ENCODE measurements at regions not wholly inside any gene's neighbourhood (a gene's known extent, or its start where the extent isn't known, plus 50 kb on each side); places are given as distances from the start of the nearest gene placed in this dataset.

GRCh38 chrX:8232406-8232805, 61.3 kb upstream of the VCX2 start:
- no peak for DNase-seq

DNA sequence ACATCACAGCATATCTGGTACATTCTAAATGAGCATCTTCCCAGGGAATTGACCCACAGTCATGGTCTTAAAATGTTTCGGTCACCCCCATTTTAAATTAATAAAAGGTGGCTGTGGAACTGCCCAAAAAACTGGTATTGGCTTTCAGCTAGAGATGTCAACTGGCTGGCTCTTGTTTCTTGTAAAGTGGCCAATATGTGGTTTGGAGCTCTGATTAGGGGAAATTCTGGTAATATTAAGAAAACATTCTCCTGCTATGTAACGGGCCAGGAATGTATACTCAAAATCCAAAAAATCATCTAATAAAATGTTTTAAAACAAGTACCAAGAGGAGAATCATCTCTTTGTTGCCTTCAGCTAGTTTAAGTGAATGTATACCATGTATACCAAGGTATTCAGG, 62.0 kb upstream of the VCX2 start:
- no peak for DNase-seq

DNA sequence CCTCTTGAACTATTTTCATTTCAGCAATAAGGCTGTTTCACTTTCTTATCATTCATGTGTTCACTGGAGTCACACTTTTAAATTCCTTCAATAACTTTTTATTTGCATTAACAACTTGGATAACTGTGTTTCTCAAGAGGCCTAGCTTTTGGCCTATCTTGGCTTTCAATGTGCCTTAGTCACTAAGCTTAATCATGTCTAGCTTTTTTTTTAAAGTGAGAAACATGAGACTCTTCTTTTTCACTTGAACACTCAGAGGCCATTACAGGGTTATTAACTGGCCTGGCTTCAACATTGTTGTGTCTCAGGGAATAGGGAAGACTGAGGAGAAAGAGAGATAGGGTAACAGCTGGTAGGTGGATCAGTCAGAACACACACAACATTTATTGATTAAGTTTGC, 64.0 kb upstream of the VCX2 start:
- DNase-seq: no peak

DNA sequence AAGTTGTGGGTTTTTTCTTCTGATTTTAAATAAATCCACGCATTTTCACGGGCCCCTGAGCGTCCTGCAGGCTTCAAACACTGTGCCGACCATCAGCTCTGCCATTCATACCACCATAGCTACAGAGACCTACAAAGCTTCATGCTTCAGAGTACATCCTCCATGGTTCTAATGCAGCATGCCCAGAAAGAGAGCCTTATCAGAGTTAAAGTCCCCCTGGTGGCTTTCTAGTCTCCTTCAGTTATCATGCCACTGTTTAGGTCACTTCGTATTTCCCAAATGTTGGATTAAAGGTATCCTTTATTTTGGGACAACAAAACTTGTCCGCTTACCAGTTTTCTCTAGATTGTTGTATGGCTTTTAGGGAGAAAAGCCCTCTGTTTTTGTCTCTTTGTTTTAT, 66.7 kb upstream of the VCX2 start:
- DNase-seq: no peak

- no peak for DNase-seq
Observed at GRCh38 chrX:8242431-8243020, 71.5 kb upstream of the VCX2 start.

GRCh38 chrX:8244301-8244700, 73.2 kb upstream of the VCX2 start:
- no peak for DNase-seq

DNA sequence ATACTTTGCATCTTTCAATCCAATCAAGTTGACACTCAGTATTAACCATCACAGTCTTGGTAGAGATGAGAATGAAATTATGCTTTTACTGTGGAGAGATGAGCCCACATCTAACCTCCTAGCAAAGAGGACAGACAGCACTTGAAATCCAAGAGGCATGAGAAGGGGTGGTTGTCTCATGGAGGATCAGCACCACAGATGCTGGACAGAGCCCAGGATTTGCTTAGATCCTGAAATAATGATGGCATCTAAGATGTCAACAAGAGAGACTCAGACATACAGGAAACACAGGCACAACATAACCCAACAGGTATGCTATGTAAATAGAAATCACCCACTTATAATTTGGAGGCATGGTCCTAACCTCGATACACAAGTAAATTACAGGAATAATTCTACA, 74.3 kb upstream of the VCX2 start:
- no peak for DNase-seq

GRCh38 chrX:8253096-8253495, 82.0 kb upstream of the VCX2 start:
- DNase-seq: no peak

- DNase-seq: no peak
Observed at GRCh38 chrX:8254401-8254800, 83.3 kb upstream of the VCX2 start.

DNA sequence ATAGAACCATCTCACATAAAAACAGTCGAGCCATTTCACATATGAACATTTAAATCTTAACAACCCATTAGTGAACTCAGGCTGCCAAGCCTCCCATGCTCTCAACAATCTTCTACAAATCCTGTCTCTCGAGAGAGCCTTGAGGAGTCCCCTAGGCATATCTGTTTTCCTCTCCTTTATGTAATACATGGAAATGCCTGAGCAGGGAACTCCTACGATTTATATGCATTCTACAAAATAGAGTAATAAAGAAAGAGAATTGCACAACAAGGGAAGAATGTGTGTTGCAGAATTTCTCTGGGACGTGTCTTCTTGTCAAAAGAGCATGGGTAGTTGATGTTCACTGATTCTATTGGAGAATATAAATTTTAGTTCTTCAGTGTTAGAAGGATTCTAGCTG, 101.8 kb upstream of the VCX2 start:
- DNase-seq: no peak

GRCh38 chrX:8273451-8273895, 102.4 kb upstream of the VCX2 start:
- DNase-seq: no peak

DNA sequence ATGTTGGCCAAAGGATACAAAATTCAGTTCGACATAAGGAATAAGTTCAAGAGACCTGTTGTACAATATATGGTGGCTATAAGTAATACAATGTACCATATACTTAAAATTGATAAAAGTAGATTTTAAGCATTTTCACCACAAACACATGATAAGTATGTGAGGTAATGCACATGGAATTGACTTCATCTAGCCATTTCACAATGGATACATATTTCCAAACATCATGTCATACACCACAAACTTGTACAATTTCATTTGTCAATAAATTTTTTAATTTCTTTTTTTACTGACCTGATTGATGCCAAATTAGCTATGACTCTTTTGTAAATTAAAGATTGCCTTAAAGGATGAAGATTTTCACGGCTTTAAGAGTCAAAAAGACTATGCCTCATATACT, 103.1 kb upstream of the VCX2 start:
- DNase-seq: no peak

DNA sequence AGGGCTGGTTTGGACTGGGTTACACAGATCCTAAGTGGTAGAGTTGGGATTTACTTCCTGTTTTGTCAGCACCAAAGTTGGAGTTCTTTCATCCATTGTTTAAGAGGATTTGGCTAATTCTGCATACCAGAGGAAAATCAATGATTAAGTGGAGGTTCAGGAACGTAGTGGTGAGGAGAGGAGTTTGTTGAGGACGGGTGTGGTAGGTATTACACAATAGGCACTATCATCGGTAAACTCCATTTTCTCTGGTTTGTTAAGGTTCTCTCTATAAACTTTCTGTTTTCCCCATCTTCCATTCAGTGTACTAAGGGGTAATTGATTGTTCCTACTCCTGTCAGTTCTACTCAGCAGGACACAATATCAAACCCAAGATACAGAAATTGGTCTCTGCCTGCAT, 107.5 kb upstream of the VCX2 start:
- DNase-seq: no peak

- no peak for DNase-seq
Observed at GRCh38 chrX:8279323-8279722, 108.3 kb upstream of the VCX2 start.

DNA sequence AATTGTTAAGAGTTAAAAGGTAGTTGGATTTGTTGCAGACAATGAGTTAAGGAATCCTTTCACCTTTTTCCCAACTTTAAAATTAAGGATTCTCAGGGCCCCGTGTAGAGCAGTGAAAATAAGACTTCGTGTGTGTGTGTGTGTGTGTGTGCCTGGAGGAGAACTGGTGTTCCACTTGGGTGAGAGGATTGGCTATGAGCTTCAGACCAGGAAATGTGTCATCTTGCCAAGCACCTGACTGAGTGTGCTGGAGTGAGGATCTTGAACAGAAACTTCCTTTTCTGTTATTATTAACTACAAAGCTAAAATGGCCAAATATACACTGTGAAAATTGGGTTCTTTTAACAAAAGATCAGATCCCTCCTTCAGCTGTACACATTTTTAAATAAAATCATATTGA, 113.1 kb upstream of the VCX2 start:
- no peak for DNase-seq

- no peak for DNase-seq
Observed at GRCh38 chrX:8288590-8288989, 117.5 kb upstream of the VCX2 start.

- no peak for DNase-seq
Observed at GRCh38 chrX:8289523-8289922, 118.5 kb upstream of the VCX2 start.

GRCh38 chrX:8297766-8298165, 126.7 kb upstream of the VCX2 start:
- no peak for DNase-seq

- no peak for DNase-seq
Observed at GRCh38 chrX:8304668-8305067, 133.6 kb upstream of the VCX2 start.

DNA sequence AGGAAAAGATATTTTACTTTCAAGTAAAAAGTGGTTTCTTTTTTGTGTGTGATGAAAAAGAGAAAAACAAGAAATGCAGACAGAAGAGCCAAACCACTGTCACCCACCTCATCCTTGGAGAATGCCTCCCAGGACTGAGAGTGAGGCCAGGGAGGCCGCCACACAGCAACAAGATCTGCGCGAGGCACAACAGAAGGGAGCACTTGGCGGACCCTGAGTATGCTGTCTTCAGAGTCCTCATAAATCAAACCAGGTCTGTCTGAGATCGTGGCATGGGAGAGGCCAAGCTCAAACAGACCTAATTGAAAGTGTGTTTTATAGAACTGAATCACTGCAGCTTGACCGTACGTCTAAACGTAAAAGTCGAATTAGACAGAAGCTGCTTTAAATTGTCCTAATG, 134.3 kb upstream of the VCX2 start:
- no peak for DNase-seq

DNA sequence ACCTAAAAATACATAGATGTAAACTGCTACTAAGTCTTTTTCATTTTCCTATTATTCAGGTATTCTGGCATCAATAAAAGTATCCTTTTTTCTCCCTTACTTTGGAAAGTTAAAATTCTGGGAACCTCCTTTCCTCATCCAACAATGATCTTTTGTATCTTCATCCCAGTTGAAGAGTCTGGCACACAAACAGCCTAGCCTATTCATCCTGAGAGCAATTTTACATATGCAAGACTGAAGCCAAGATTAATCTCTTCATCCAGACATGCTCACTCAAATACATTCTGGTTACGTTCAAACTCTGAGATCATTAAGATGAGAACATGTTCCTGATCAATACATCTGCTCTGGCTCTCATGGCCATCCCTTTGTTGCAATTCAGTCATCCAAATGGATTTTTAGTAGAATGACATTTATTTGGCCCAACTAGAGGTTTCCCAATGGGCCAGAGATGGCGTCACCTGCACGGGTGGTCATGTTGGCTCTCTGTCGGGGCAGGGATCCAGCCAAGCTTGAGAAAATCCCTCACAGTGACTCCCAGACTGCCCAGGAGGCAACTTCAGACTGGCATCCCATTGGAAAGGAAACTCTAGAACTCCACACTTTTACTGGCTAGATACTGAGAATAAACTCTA, 135.3 kb upstream of the VCX2 start:
- DNase-seq: no peak

DNA sequence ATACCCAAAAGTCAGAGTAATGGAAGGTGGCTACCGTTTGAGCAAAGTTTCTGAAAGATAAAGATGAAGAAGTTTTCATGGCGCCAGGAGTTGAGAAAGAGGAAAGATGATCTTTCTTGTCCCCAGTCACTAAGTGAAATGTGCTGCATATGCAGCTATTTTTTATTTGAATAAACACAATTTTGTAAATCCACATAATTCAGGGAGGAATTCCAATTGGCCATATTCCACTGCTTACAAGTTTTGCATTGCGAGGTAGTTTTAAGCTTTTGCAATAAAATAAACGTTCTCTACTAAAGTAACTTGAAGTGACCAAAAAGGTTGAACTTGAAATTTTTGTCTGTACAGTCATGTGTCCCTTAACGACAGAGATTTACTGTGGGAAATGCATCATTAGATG, 139.3 kb upstream of the VCX2 start:
- DNase-seq: no peak

- no peak for DNase-seq
Observed at GRCh38 chrX:8313844-8314243, 142.8 kb upstream of the VCX2 start.

DNA sequence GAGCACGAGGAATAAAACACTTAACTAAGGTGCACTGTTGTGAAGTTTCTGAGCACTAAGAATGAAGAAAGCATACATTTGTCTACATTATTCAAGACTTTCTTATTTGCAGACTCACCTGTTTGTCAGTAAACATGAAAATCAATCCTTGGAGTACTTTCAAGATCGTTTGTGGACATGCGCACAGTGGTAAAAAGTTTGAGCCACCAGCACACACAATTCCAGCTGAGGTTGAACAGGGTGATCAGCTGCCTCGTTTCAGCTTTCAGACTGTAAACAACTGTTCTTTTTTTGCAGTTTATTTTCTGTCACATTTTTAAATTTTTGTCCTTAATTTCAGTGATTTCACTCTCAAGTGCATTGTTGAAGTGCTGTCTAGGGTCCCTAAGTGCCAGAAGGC, 143.8 kb upstream of the VCX2 start:
- DNase-seq: no peak

- DNase-seq: no peak
Observed at GRCh38 chrX:8319359-8319758, 145.3 kb upstream of the VCX3B start.

Data from NCI-H510A treated with DMSO at 0.1 percent for 48 hours (cell line).